Gastroesophageal sphincter (tissue), 4 donors: ENCODE measurements at regions not wholly inside any gene's neighbourhood (a gene's known extent, or its start where the extent isn't known, plus 50 kb on each side); places are given as distances from the start of the nearest gene placed in this dataset.

Experiments
- ATAC-seq: fragments of 150-250 bp; one replicate; pipeline ENCODE4 v1.9.1; 2016; ENCODE audit warnings: mild to moderate bottlenecking, moderate library complexity
- H3K27ac ChIP-seq, 4 donors: fragments of 200-600 bp; sonication (generic) in 3 of 4; 1 replicate in 3 of 4; 2 replicates in 1 of 4; pipeline ENCODE4 v1.5.1; 2016 to 2019
- H3K27me3 ChIP-seq: fragments of 200-600 bp; sonication (generic); one replicate; pipeline ENCODE4 v1.5.1; 2019
- H3K36me3 ChIP-seq, 2 donors: fragments of 200-600 bp; sonication (generic); one replicate each; pipeline ENCODE4 v1.5.1; 2019; ENCODE audit warnings: control low read depth in 1 of 2
- H3K4me1 ChIP-seq, 3 donors: fragments of 200-600 bp; sonication (generic); 1 replicate in 2 of 3; 2 replicates in 1 of 3; pipeline ENCODE4 v1.5.1; 2016 to 2019; ENCODE audit warnings: control low read depth in 2 of 3
- H3K4me3 ChIP-seq, 2 donors: fragments of 200-600 bp; sonication (generic); one replicate each; pipeline ENCODE4 v1.5.1; 2019; ENCODE audit warnings: mild to moderate bottlenecking in 1 of 2, moderate library complexity in 1 of 2
- H3K9me3 ChIP-seq, 3 donors: fragments of 200-600 bp; sonication (generic); one replicate each; pipeline ENCODE4 v1.5.1; 2017 to 2019; ENCODE audit warnings: control low read depth in 2 of 3
- CTCF ChIP-seq, 4 experiments: fragments of 200-600 bp in 2 of 4; fragments of 450-650 bp in 2 of 4; sonication (generic) in 1 of 4; IDR thresholded peaks; one replicate each; pipeline ENCODE4 v1.5.1; 2017 to 2019; ENCODE audit warnings: antibody characterized with exemption in 4 of 4, mild to moderate bottlenecking in 2 of 4, moderate library complexity in 2 of 4
- EP300 ChIP-seq: sonication (generic); formaldehyde crosslinking; IDR thresholded peaks from one replicate; pipeline ENCODE4 v1.6.1; 2017; ENCODE audit warnings: antibody characterized with exemption, mild to moderate bottlenecking
- POLR2A ChIP-seq, 2 donors: fragments of 450-650 bp; IDR thresholded peaks; one replicate each; pipeline ENCODE4 v1.6.1; 2017; ENCODE audit warnings: antibody characterized with exemption in 2 of 2, mild to moderate bottlenecking in 2 of 2, moderate library complexity in 1 of 2
- POLR2AphosphoS5 ChIP-seq: sonication (generic); formaldehyde crosslinking; IDR thresholded peaks from one replicate; pipeline ENCODE4 v1.6.1; 2017; ENCODE audit warnings: antibody characterized with exemption
- whole genome bisulfite sequencing, 2 donors: methylation state at CpG; one replicate each; pipeline ENCODE4 v1.1.5; 2018; ENCODE audit warnings: low coverage in 1 of 2; 5-methylcytosine and 5-hydroxymethylcytosine counted together

DNA sequence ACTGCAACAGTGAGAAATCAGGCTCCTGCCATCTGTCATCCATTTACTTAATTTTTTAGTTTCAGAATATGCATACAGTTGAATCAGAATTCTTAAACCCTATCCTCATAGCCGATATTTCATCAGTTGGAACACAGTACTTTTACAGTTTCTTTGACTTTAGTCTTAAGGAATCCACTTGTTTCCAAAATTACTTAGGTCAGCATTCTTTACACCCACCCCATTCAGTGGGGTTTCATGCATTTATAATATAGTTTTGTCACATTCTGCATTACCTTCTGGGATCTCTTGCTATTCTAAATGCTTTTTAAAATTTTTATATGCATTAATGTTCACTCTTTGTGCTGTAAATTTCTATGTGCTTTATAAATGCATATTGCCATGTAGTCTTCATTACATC lies 400.4 kb upstream of the LRRTM4 start:
- Histone ChIP-seq H3K27me3 (no peaks in the 10 kb centered on the region), H3K4me1 (no peaks in the 10 kb centered on the region), H3K9me3 (no peaks in the 10 kb centered on the region), H3K4me3 (no peak overlapping the region), H3K27ac (no peak overlapping the region), H3K36me3 (no peaks in the 10 kb centered on the region)
- TF ChIP-seq CTCF (IDR thresholded peaks at IDR 0.05) = no peak
- no peak for TF ChIP-seq POLR2AphosphoS5
- TF ChIP-seq POLR2A (IDR thresholded peaks at IDR 0.05) = no peak
- TF ChIP-seq EP300 = no peak
- ATAC-seq = no peak
- WGBS, 2 donors = 60 to 100% methylated on average over 1 of the region's 1 CpG

GRCh38 chr2:77937366-77937765 lies 415.2 kb upstream of the LRRTM4 start:
- no peak overlapping the region for H3K4me3 ChIP-seq
- H3K9me3 ChIP-seq = peaks cover 0 to 3% (median 0%) of the 10 kb centered on the region in 3 donors
- no peaks in the 10 kb centered on the region for H3K36me3 ChIP-seq
- ATAC-seq = no peak
- H3K4me1 ChIP-seq = no peaks in the 10 kb centered on the region
- no peak overlapping the region for H3K27ac ChIP-seq
- no peak for TF ChIP-seq EP300
- no peak for TF ChIP-seq POLR2AphosphoS5
- no peak for TF ChIP-seq CTCF (IDR thresholded peaks at IDR 0.05)
- TF ChIP-seq POLR2A (IDR thresholded peaks at IDR 0.05) = no peak
- 78 to 92% methylated on average over 4 to 5 of the region's 5 CpGs for WGBS, 2 donors
- no peaks in the 10 kb centered on the region for H3K27me3 ChIP-seq

DNA sequence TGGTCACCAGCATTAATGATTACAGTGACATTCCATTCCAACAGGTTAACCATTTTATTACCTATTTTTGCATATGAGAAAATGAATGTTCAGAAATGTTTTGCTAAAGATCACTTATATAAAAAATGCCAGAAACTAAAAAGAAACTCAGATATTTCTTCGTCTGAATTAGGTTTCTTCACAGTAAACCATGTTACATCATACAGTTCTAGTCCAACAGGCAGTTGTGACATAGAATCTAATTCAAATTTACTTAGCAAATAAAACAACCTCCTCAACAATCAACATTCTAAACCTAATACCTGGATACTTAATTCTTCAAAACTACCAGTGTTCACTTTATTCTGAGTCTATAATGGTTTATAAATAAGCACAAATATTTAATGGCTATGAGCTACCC lies 416.3 kb upstream of the LRRTM4 start:
- H3K4me3 ChIP-seq = no peak overlapping the region
- ATAC-seq = no peak

DNA sequence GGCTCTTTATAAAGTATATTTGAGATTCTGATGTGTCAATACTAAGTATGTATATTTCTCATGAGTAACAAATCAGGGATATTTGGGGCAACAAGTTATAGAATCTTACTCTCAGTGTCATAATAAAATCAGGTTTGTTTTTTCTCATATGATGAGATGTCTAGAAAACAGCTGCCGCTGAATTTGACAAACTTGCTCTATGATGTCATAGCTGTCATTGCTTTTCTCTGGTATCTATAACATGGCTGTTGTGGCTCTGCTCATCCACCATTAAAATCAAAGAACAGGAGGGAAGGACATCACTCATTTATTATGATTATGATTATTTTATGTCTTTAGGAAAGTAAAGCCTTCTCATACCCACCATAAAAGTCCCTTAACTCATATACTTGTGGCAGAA lies 417.2 kb upstream of the LRRTM4 start:
- 89 to 100% methylated on average over 1 of the region's 1 CpG for WGBS, 2 donors
- Histone ChIP-seq H3K27me3 (no peaks in the 10 kb centered on the region), H3K9me3 (no peaks in the 10 kb centered on the region), H3K4me1 (no peaks in the 10 kb centered on the region), H3K27ac (no peak overlapping the region), H3K4me3 (no peak overlapping the region), H3K36me3 (no peaks in the 10 kb centered on the region)
- TF ChIP-seq EP300 = no peak
- TF ChIP-seq CTCF (IDR thresholded peaks at IDR 0.05) = no peak
- no peak for TF ChIP-seq POLR2A (IDR thresholded peaks at IDR 0.05)
- no peak for TF ChIP-seq POLR2AphosphoS5
- no peak for ATAC-seq

More for the DNA sequence above, 416.3 kb upstream of the LRRTM4 start:
- H3K27ac ChIP-seq = no peak overlapping the region
- WGBS, 2 donors = 50 to 75% methylated on average over 1 of the region's 1 CpG
- H3K36me3 ChIP-seq = no peaks in the 10 kb centered on the region
- no peaks in the 10 kb centered on the region for H3K9me3 ChIP-seq
- H3K4me1 ChIP-seq = no peaks in the 10 kb centered on the region
- TF ChIP-seq CTCF (IDR thresholded peaks at IDR 0.05) (no peak), POLR2AphosphoS5 (no peak), EP300 (no peak), POLR2A (IDR thresholded peaks at IDR 0.05) (no peak)
- no peaks in the 10 kb centered on the region for H3K27me3 ChIP-seq

DNA sequence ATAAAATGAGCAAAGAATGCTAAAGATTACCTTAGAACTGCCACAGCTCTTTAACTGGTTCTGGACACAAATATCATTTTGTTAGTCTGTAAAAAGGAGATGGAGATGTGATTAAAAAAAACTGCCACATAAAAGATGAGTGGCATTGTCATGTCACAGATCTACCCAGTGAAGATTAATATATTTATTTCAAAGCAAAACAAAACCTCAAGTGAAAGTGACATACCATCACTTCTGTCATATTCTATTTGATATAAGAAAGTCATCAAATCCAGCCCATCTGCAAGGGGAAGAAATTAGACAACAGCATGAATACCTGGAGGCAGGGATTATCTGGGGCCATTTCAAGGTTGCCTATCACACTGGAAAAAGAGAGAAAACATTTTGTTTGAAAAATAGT lies 417.6 kb upstream of the LRRTM4 start:
- Histone ChIP-seq H3K36me3 (no peaks in the 10 kb centered on the region), H3K9me3 (no peaks in the 10 kb centered on the region), H3K27me3 (no peaks in the 10 kb centered on the region), H3K4me1 (no peaks in the 10 kb centered on the region), H3K4me3 (no peak overlapping the region), H3K27ac (no peak overlapping the region)
- ATAC-seq = no peak
- TF ChIP-seq POLR2AphosphoS5 = no peak
- TF ChIP-seq POLR2A (IDR thresholded peaks at IDR 0.05) = no peak
- no peak for TF ChIP-seq CTCF (IDR thresholded peaks at IDR 0.05)
- TF ChIP-seq EP300 = no peak
